Progenitor cell of endocrine pancreas (in vitro differentiated cells): ENCODE measurements at regions not wholly inside any gene's neighbourhood (a gene's known extent, or its start where the extent isn't known, plus 50 kb on each side); places are given as distances from the start of the nearest gene placed in this dataset.
"Not testable (repeated sequence)": the region's sequence is repeated elsewhere in the genome, so short reads cannot be mapped to it uniquely, and the experiment has no call there.

Experiments used
- DNase-seq: peaks from one replicate; pipeline ENCODE4 v3.0.0; 2021; ENCODE audit warnings: low spot score; ENCODE audit not compliant: unreplicated experiment
- H3K27ac Mint-ChIP-seq: 2 replicates; pipeline ENCODE4 v1.8.0; 2021; ENCODE audit warnings: mild to moderate bottlenecking, moderate library complexity, mixed read lengths
- H3K27me3 Mint-ChIP-seq: 2 replicates; pipeline ENCODE4 v1.8.0; 2021; ENCODE audit warnings: mixed read lengths
- H3K36me3 Mint-ChIP-seq: 2 replicates; pipeline ENCODE4 v1.8.0; 2022; ENCODE audit warnings: mixed read lengths; ENCODE audit not compliant: insufficient read depth
- H3K4me1 Mint-ChIP-seq: 2 replicates; pipeline ENCODE4 v1.8.0; 2021; ENCODE audit warnings: low read depth, mixed read lengths
- H3K4me3 Mint-ChIP-seq: 2 replicates; pipeline ENCODE4 v1.8.0; 2021; ENCODE audit warnings: low read depth, mild to moderate bottlenecking, moderate library complexity, mixed read lengths
- H3K9me3 Mint-ChIP-seq: 2 replicates; pipeline ENCODE4 v1.8.0; 2021; ENCODE audit warnings: low read depth, mixed read lengths
- TF ChIP-seq, protein P1 (sequence below): fragments of 200-600 bp; sonication (generic); IDR thresholded peaks from one replicate; pipeline ENCODE4 v1.5.0; 2021; ENCODE audit warnings: antibody characterized with exemption, mild to moderate bottlenecking; ENCODE audit not compliant: unreplicated experiment

DNA sequence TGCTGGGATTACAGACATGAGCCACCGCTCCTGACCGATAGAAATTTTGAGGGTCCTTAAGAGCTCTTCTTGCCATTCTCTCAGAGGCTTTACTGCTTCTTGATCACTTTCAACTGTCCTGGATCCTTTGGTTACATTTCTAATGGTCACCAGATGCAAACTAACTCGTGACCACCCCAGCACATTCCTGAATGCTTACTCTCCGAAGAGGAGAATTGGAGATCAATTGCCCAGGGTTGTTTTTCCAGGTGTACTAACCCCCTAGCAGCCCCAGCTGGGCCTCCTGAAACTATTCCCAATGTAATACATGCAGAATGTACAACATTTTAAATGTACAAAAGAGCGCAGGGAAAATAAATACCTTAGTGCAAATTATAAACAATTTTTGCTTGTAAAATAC lies 65.1 kb upstream of the TBL1XR1 start:
- TF ChIP-seq, protein P1, sequence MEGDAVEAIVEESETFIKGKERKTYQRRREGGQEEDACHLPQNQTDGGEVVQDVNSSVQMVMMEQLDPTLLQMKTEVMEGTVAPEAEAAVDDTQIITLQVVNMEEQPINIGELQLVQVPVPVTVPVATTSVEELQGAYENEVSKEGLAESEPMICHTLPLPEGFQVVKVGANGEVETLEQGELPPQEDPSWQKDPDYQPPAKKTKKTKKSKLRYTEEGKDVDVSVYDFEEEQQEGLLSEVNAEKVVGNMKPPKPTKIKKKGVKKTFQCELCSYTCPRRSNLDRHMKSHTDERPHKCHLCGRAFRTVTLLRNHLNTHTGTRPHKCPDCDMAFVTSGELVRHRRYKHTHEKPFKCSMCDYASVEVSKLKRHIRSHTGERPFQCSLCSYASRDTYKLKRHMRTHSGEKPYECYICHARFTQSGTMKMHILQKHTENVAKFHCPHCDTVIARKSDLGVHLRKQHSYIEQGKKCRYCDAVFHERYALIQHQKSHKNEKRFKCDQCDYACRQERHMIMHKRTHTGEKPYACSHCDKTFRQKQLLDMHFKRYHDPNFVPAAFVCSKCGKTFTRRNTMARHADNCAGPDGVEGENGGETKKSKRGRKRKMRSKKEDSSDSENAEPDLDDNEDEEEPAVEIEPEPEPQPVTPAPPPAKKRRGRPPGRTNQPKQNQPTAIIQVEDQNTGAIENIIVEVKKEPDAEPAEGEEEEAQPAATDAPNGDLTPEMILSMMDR: no peak
- H3K9me3 Mint-ChIP-seq: no peaks in the 10 kb centered on the region
- H3K27me3 Mint-ChIP-seq: no peaks in the 10 kb centered on the region
- no peak for DNase-seq
- no peak overlapping the region for H3K4me3 Mint-ChIP-seq
- no peaks in the 10 kb centered on the region for H3K36me3 Mint-ChIP-seq
- peak overlapping the region; percentile 90 for H3K27ac Mint-ChIP-seq
- peaks cover 10% of the 10 kb centered on the region for H3K4me1 Mint-ChIP-seq

DNA sequence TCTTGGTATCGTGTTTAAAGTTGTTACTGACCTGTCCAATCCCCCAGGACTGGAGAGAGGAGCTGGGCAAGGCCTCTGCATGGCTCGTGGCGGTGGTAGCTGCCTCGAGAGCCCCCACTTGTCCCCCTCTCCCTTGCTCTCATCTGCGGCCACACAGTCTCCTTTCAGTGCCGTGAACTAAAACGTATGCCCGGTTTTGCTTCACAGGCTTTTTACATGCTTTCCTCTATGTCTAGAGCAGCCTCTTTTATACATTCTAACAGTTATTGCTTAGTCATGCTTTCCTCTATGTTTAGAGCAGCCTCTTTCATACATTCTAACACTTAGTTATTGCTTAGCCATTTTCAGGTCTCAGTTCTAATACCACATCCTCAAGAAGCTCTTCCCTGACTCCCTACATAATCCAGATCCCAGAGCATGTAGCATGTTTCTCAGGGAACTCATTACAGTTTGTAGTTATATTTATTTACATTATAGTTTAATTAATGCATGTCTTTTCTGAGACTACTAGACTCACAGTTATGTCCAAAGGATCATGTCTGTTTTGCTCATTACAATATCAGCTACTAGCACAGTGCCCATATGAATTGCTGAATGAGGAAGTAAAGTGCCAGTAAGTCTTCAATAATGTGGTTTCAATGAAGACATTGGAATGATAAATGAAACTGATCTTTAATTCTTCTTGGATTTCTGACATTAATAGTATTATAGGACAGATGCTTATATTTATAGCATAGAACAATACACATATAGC lies 66.5 kb upstream of the TBL1XR1 start:
- no peaks in the 10 kb centered on the region for H3K9me3 Mint-ChIP-seq
- no peak for DNase-seq
- peaks cover 10% of the 10 kb centered on the region for H3K4me1 Mint-ChIP-seq
- H3K36me3 Mint-ChIP-seq: no peaks in the 10 kb centered on the region
- TF ChIP-seq, protein P1: no peak
- H3K27ac Mint-ChIP-seq: peak overlapping the region; percentile 76
- no peak overlapping the region for H3K4me3 Mint-ChIP-seq
- no peaks in the 10 kb centered on the region for H3K27me3 Mint-ChIP-seq

DNA sequence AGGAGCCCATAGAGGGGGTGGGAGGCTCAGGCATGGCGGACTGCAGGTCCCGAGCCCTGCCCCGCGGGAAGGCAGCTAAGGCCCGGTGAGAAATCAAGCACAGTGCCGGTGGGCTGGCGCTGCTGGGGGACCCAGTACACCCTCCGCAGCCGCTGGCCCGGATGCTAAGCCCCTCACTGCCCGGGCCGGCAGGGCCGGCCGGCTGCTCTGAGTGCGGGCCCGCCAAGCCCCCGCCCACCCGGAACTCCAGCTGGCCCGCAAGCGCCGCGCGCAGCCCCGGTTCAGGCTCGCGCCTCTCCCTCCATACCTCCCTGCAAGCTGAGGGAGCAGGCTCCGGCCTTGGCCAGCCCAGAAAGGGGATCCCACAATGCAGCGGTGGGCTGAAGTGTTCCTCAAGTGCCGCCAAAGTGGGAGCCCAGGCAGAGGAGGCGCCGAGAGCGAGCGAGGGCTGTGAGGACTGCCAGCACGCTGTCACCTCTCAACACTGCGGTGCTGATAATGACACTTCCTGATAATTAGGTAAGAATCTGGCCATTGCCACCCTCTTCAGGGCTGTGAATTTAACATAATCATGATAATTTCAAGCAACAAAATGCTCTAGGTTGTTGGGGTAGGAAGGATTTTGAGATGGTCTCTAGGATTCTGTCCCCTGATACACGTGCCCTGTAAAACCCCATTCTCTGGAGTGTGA lies 74.7 kb upstream of the TBL1XR1 start:
- H3K4me1 Mint-ChIP-seq, H3K27me3 Mint-ChIP-seq, H3K27ac Mint-ChIP-seq, DNase-seq, H3K36me3 Mint-ChIP-seq, H3K9me3 Mint-ChIP-seq, H3K4me3 Mint-ChIP-seq: not testable (repeated sequence)

DNA sequence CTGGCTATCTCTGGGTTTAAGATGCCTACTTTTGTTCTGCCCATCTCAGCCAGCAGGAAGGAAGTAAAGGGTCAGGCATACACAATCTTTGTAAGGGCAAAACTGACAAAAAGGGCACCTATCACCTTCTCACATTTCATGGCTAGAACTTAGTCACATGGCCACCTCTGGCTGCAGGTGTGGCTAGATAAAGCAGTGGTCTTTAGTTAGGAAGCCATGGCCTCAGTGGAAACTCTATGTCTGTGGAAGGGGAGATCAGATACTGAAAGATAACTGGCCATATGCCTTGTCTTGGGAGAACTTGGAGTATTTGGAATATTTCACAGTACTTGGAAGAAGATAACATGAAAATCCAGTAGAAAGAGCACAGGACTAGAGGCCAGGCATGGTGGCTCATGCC lies 80.7 kb upstream of the TBL1XR1 start:
- Mint-ChIP-seq H3K27me3 (no peaks in the 10 kb centered on the region), H3K9me3 (no peaks in the 10 kb centered on the region), H3K27ac (no peak overlapping the region), H3K4me1 (peaks cover 10% of the 10 kb centered on the region), H3K4me3 (no peak overlapping the region), H3K36me3 (no peaks in the 10 kb centered on the region)
- DNase-seq: no peak
- TF ChIP-seq, protein P1: no peak

DNA sequence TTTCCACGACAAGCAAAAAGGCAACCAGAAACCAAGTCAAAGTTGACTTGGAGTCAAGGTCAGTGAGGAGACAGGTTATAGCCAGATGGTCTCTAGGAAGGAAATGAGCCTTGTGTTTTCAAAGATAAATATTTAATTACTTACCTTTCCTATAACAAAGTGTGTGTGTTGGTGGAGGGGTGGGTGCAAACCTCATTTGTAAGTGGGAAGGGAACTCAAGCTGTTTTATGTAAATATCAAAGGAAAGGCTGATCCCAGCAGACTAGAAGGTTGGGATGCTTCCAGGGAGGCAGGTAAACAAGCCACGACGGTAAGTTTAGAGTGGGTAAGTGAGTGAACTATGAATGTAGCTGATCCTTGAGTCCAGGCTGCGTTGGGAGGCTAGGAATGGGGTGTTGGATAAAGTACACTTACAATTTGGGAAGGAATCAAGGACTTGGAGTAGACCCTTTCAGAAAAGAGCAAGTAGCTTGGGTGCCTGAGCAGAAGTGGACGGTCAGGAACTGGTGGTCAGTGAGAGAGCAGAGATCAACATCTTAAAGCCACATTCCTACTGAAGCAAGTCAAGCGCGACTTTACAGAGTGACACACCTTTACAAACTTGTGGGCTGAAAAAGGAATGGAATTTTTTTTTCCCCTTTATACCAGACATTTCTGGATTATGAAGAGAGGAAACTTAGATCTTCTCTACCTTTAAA lies 82.0 kb upstream of the TBL1XR1 start:
- H3K4me1 Mint-ChIP-seq: peaks cover 10% of the 10 kb centered on the region
- no peaks in the 10 kb centered on the region for H3K9me3 Mint-ChIP-seq
- no peak overlapping the region for H3K4me3 Mint-ChIP-seq
- no peaks in the 10 kb centered on the region for H3K27me3 Mint-ChIP-seq
- no peak for DNase-seq
- H3K27ac Mint-ChIP-seq: peak overlapping the region; percentile 10
- TF ChIP-seq, protein P1: no peak
- no peaks in the 10 kb centered on the region for H3K36me3 Mint-ChIP-seq
